H1 (cell line): ENCODE measurements at regions not wholly inside any gene's neighbourhood (a gene's known extent, or its start where the extent isn't known, plus 50 kb on each side); places are given as distances from the start of the nearest gene placed in this dataset.

Experiments used
- CTCF ChIA-PET: fragments of 300-600 bp; sonication (Branson Sonifier 250); formaldehyde crosslinking; loops from one replicate; lab custom pipeline; 2021; ENCODE audit not compliant: partially characterized antibody; lab: Charles Lee
- POLR2A ChIA-PET: fragments of 300-600 bp; sonication (Branson Sonifier 250); formaldehyde crosslinking; loops from one replicate; lab custom pipeline; 2021; ENCODE audit warnings: inconsistent platforms; ENCODE audit not compliant: partially characterized antibody; lab: Charles Lee
- DNase-seq, 2 experiments: peaks; one replicate each; pipeline versions ENCODE4 v3.0.0 to v3.0.0-alpha.2; 2010 to 2022; ENCODE audit warnings: low spot score in 2 of 2, low read depth in 1 of 2, mixed read lengths in 1 of 2
- FAIRE-seq: peaks from 2 replicates; lab custom pipeline; 2011; peaks lifted over from hg19 to GRCh38; lab: Jason Lieb, UNC
- H2AFZ ChIP-seq: 2 replicates; pipeline ENCODE4 v1.8.1; 2012; ENCODE audit warnings: low read length, inconsistent platforms
- H2AK5ac ChIP-seq: 2 replicates; pipeline ENCODE4 v1.6.1; 2013; ENCODE audit warnings: low read depth, low read length
- H2BK120ac ChIP-seq: replicated peaks from 2 replicates; pipeline ENCODE3; 2013; ENCODE audit warnings: low read depth, low read length, inconsistent platforms
- H2BK12ac ChIP-seq: 2 replicates; pipeline ENCODE4 v1.6.1; 2013; ENCODE audit warnings: low read depth, low read length
- H2BK15ac ChIP-seq: 2 replicates; pipeline ENCODE4 v1.6.1; 2013; ENCODE audit warnings: low read length
- H2BK20ac ChIP-seq: 2 replicates; pipeline ENCODE4 v1.6.1; 2013; ENCODE audit warnings: low read length
- H2BK5ac ChIP-seq: 2 replicates; pipeline ENCODE4 v1.6.1; 2013; ENCODE audit warnings: low read depth, low read length
- H3K14ac ChIP-seq: 2 replicates; pipeline ENCODE4 v1.6.1; 2013; ENCODE audit warnings: inconsistent platforms; ENCODE audit not compliant: insufficient read length
- H3K18ac ChIP-seq: 2 replicates; pipeline ENCODE4 v1.6.1; 2013; ENCODE audit warnings: low read length; ENCODE audit errors: extremely low read depth
- H3K23ac ChIP-seq: 2 replicates; pipeline ENCODE4 v1.6.1; 2013; ENCODE audit warnings: inconsistent platforms; ENCODE audit not compliant: insufficient read length
- H3K23me2 ChIP-seq: 2 replicates; pipeline ENCODE4 v1.6.1; 2013; ENCODE audit warnings: low read depth, low read length
- H3K27ac ChIP-seq: 2 replicates; pipeline ENCODE4 v1.6.1; 2011; ENCODE audit warnings: low read depth, low read length, inconsistent platforms
- H3K27me3 ChIP-seq, 4 experiments: replicated peaks in 1 of 4; 1 replicate in 1 of 4; 2 replicates in 3 of 4; pipeline versions ENCODE4 v1.6.1 to v1.8.1; 2011 to 2013; ENCODE audit warnings: low read length in 3 of 4, mild to moderate bottlenecking in 3 of 4, inconsistent platforms in 2 of 4, mixed read lengths in 2 of 4, moderate library complexity in 1 of 4; ENCODE audit not compliant: control insufficient read depth in 3 of 4, insufficient read depth in 3 of 4; ENCODE audit errors: extremely low read depth in 1 of 4
- H3K36me3 ChIP-seq, 4 experiments: 2 replicates each; pipeline versions ENCODE4 v1.6.1 to v1.8.1; 2011 to 2013; ENCODE audit warnings: mild to moderate bottlenecking in 4 of 4, low read length in 3 of 4, moderate library complexity in 2 of 4, control low read depth in 1 of 4, inconsistent platforms in 1 of 4; ENCODE audit not compliant: insufficient read depth in 4 of 4, control insufficient read depth in 2 of 4
- H3K4ac ChIP-seq: replicated peaks from 2 replicates; pipeline ENCODE3; 2013; ENCODE audit warnings: low read length, low read depth, mixed read lengths, inconsistent platforms; ENCODE audit not compliant: insufficient read length
- H3K4me1 ChIP-seq, 4 experiments: replicated peaks in 1 of 4; 1 replicate in 1 of 4; 2 replicates in 3 of 4; pipeline versions ENCODE4 v1.6.1 to v1.8.1; 2011 to 2013; ENCODE audit warnings: low read length in 3 of 4, inconsistent platforms in 2 of 4, mixed read lengths in 1 of 4; ENCODE audit not compliant: insufficient read depth in 4 of 4, control insufficient read depth in 3 of 4
- H3K4me2 ChIP-seq, 2 experiments: 2 replicates each; pipeline versions ENCODE4 v1.6.1 to v1.8.1; 2011 to 2013; ENCODE audit warnings: low read depth in 2 of 2, low read length in 2 of 2, control low read depth in 1 of 2, inconsistent platforms in 1 of 2, mild to moderate bottlenecking in 1 of 2; ENCODE audit not compliant: insufficient read depth in 1 of 2
- H3K4me3 ChIP-seq, 4 experiments: fragments of 200-600, 300-600 bp in 1 of 4; sonication (generic), shearing (Covaris generic), sonication (Bioruptor Twin) in 1 of 4; 2 replicates each; pipeline versions ENCODE4 v1.5.1 to v1.8.1; 2011 to 2016; ENCODE audit warnings: low read length in 4 of 4, low read depth in 3 of 4, control low read depth in 2 of 4, inconsistent platforms in 2 of 4, mild to moderate bottlenecking in 2 of 4, mixed read lengths in 1 of 4, moderate library complexity in 1 of 4; ENCODE audit not compliant: insufficient read depth in 2 of 4; ENCODE audit errors: extremely low read depth in 1 of 4
- H3K56ac ChIP-seq: replicated peaks from 2 replicates; pipeline ENCODE3; 2013; ENCODE audit warnings: low read depth, mild to moderate bottlenecking, mixed read lengths, low read length, inconsistent platforms; ENCODE audit not compliant: insufficient read length
- H3K79me1 ChIP-seq: 2 replicates; pipeline ENCODE4 v1.6.1; 2013; ENCODE audit warnings: low read depth, low read length, control low read depth
- H3K79me2 ChIP-seq, 2 experiments: 2 replicates each; pipeline versions ENCODE4 v1.6.1 to v1.8.1; 2012 to 2013; ENCODE audit warnings: low read length in 2 of 2, mild to moderate bottlenecking in 2 of 2, inconsistent platforms in 1 of 2; ENCODE audit not compliant: insufficient read depth in 2 of 2, control insufficient read depth in 1 of 2
- H3K9ac ChIP-seq, 4 experiments: replicated peaks in 1 of 4; 1 replicate in 1 of 4; 2 replicates in 3 of 4; pipeline versions ENCODE4 v1.6.1 to v1.8.1; 2011 to 2013; ENCODE audit warnings: low read depth in 3 of 4, low read length in 3 of 4, control low read depth in 2 of 4, mild to moderate bottlenecking in 2 of 4, moderate library complexity in 2 of 4, inconsistent platforms in 1 of 4; ENCODE audit errors: extremely low read depth in 1 of 4
- H3K9me3 ChIP-seq, 2 experiments: 2 replicates each; pipeline versions ENCODE4 v1.6.1 to v1.8.1; 2012 to 2013; ENCODE audit warnings: mild to moderate bottlenecking in 2 of 2, moderate library complexity in 2 of 2, control low read depth in 1 of 2, inconsistent platforms in 1 of 2, low read depth in 1 of 2, low read length in 1 of 2, mixed read lengths in 1 of 2; ENCODE audit not compliant: insufficient read depth in 2 of 2
- H4K20me1 ChIP-seq, 2 experiments: replicated peaks in 1 of 2; 2 replicates each; pipeline versions ENCODE3 to v1.8.1; 2011 to 2013; ENCODE audit warnings: inconsistent platforms in 2 of 2, low read length in 2 of 2, mild to moderate bottlenecking in 1 of 2; ENCODE audit not compliant: insufficient read depth in 2 of 2, control insufficient read depth in 1 of 2
- H4K5ac ChIP-seq: 2 replicates; pipeline ENCODE4 v1.6.1; 2013; ENCODE audit warnings: low read length, low read depth, mixed read lengths, inconsistent platforms; ENCODE audit not compliant: insufficient read length
- H4K8ac ChIP-seq: 2 replicates; pipeline ENCODE4 v1.8.0; 2013; ENCODE audit warnings: mild to moderate bottlenecking, moderate library complexity, low read length, inconsistent platforms; ENCODE audit not compliant: insufficient read depth; ENCODE audit errors: extremely low read depth
- H4K91ac ChIP-seq: replicated peaks from 2 replicates; pipeline ENCODE3; 2013; ENCODE audit warnings: low read length, mixed read lengths, inconsistent platforms; ENCODE audit not compliant: insufficient read length
- BRCA1 ChIP-seq: IDR thresholded peaks from 2 replicates; pipeline ENCODE4 v1.6.1; 2012; ENCODE audit warnings: low read depth, low read length, improper control_type of control experiment
- CHD1 ChIP-seq: IDR thresholded peaks from 2 replicates; pipeline ENCODE4 v1.6.1; 2012; ENCODE audit warnings: low read depth, low read length, improper control_type of control experiment
- EZH2 ChIP-seq: fragments of 200-600 bp; sonication (generic); IDR thresholded peaks from 2 replicates; pipeline ENCODE4 v1.7.1; 2012; ENCODE audit warnings: low read depth, mild to moderate bottlenecking, moderate library complexity, low read length, inconsistent platforms; ENCODE audit not compliant: severe bottlenecking
- GTF2F1 ChIP-seq: IDR thresholded peaks from 2 replicates; pipeline ENCODE4 v1.6.1; 2012; ENCODE audit warnings: low read depth, low read length, improper control_type of control experiment, borderline replicate concordance
- HDAC6 ChIP-seq: IDR thresholded peaks from one replicate; pipeline ENCODE4 v1.7.1; 2012; ENCODE audit warnings: low read depth, mild to moderate bottlenecking, inconsistent platforms, low read length, moderate library complexity
- RNF2 ChIP-seq: fragments of 200-900, 300-1000 bp; sonication (generic); IDR thresholded peaks from 2 replicates; pipeline ENCODE4 v1.7.1; 2016; ENCODE audit warnings: borderline replicate concordance, low read depth, mild to moderate bottlenecking, antibody characterized with exemption, low read length; ENCODE audit not compliant: poor library complexity, severe bottlenecking; ENCODE audit errors: missing control alignments
- WGBS, 2 experiments: shearing (Covaris generic) in 1 of 2; methylation state at CpG; one replicate each; pipeline versions ENCODE4 v1.1.6 to v1.1.7; 2013 to 2015; ENCODE audit warnings: low lambda C conversion rate in 2 of 2, mixed read lengths in 2 of 2, inconsistent platforms in 1 of 2, low coverage in 1 of 2, missing lambda C conversion rate in 1 of 2; ENCODE audit not compliant: insufficient replicate concordance in 2 of 2, insufficient coverage in 1 of 2, insufficient read length in 1 of 2; ENCODE audit errors: extremely low coverage in 1 of 2, missing lambda C conversion rate in 1 of 2; 5-methylcytosine and 5-hydroxymethylcytosine counted together

- POLR2A ChIA-PET: no interaction called here
- no peak overlapping the region for H3K4me2 ChIP-seq
- CTCF ChIA-PET: no interaction called here
Measured at GRCh38 chr13:70385852-70386251, 277.6 kb upstream of the KLHL1 start.

More at GRCh38 chr13:70385852-70386251, 277.6 kb upstream of the KLHL1 start:
- no peak overlapping the region for H3K23ac ChIP-seq
- no peak overlapping the region for H2BK120ac ChIP-seq
- H2BK15ac ChIP-seq: no peak overlapping the region
- no peaks in the 10 kb centered on the region for H3K79me1 ChIP-seq
- peaks cover 0 to 4% (median 0%) of the 10 kb centered on the region in 4 experiments; a peak in 1 of 7 replicates for H3K4me1 ChIP-seq
- no peak overlapping the region for H4K8ac ChIP-seq
- H3K79me2 ChIP-seq: no peaks in the 10 kb centered on the region
- no peak overlapping the region for H4K91ac ChIP-seq
- H3K36me3 ChIP-seq: no peaks in the 10 kb centered on the region
- H2AK5ac ChIP-seq: no peak overlapping the region
- no peak for FAIRE-seq
- no peak overlapping the region for H3K4me3 ChIP-seq
- H3K56ac ChIP-seq: no peak overlapping the region
- peaks cover 2 to 3% of the 10 kb centered on the region in 2 experiments; a peak in 1 of 4 replicates for H3K9me3 ChIP-seq
- no peak overlapping the region for H3K27ac ChIP-seq
- no peaks in the 10 kb centered on the region for H4K20me1 ChIP-seq
- WGBS, 2 experiments: 90% methylated on average over 4 of the region's 4 CpGs; no CpG with 5 or more reads in 1 of the 2 experiments
- TF ChIP-seq CHD1: no peak
- TF ChIP-seq BRCA1: no peak
- no peak for TF ChIP-seq EZH2
- TF ChIP-seq HDAC6: no peak
- no peak for TF ChIP-seq RNF2
- TF ChIP-seq GTF2F1: no peak
- H3K4ac ChIP-seq: no peak overlapping the region
- no peak overlapping the region for H3K9ac ChIP-seq
- no peak overlapping the region for H2BK20ac ChIP-seq
- H2BK12ac ChIP-seq: no peak overlapping the region
- no peaks in the 10 kb centered on the region; a peak in 1 of 7 replicates for H3K27me3 ChIP-seq
- no peak overlapping the region for H2BK5ac ChIP-seq
- no peak overlapping the region for H2AFZ ChIP-seq
- no peak for DNase-seq
- no peak overlapping the region for H3K14ac ChIP-seq
- no peak overlapping the region for H4K5ac ChIP-seq
- H3K23me2 ChIP-seq: no peaks in the 10 kb centered on the region
- no peak overlapping the region for H3K18ac ChIP-seq
